Transverse colon (tissue), 4 donors: ENCODE measurements at regions not wholly inside any gene's neighbourhood (a gene's known extent, or its start where the extent isn't known, plus 50 kb on each side); places are given as distances from the start of the nearest gene placed in this dataset.
"Not testable (repeated sequence)": the region's sequence is repeated elsewhere in the genome, so short reads cannot be mapped to it uniquely, and the experiment has no call there.

Experiments used
- DNase-seq: peaks from one replicate; pipeline ENCODE4 v3.0.0-alpha.2; 2019
- H3K27ac ChIP-seq, 4 donors: fragments of 200-600 bp; sonication (generic); 2 replicates each; pipeline ENCODE4 v1.5.1; 2016 to 2018; ENCODE audit warnings: inconsistent platforms in 4 of 4
- H3K27me3 ChIP-seq: fragments of 200-600 bp; sonication (generic); 2 replicates; pipeline ENCODE4 v1.5.1; 2017; ENCODE audit warnings: inconsistent platforms
- H3K36me3 ChIP-seq, 4 donors: fragments of 200-600 bp; sonication (generic); 2 replicates each; pipeline ENCODE4 v1.5.1; 2017 to 2019; ENCODE audit warnings: inconsistent platforms in 4 of 4
- H3K4me1 ChIP-seq, 4 donors: fragments of 200-600 bp; sonication (generic); 2 replicates each; pipeline ENCODE4 v1.5.1; 2017 to 2020; ENCODE audit warnings: inconsistent platforms in 4 of 4
- H3K4me3 ChIP-seq, 4 donors: fragments of 200-600 bp; sonication (generic); 1 replicate in 1 of 4; 2 replicates in 3 of 4; pipeline versions ENCODE4 v1.5.1 to v1.6.1; 2017 to 2019; ENCODE audit warnings: inconsistent platforms in 4 of 4
- H3K9me3 ChIP-seq, 2 donors: fragments of 200-600 bp; sonication (generic); 2 replicates each; pipeline ENCODE4 v1.5.1; 2017 to 2019; ENCODE audit warnings: inconsistent platforms in 2 of 2
- EP300 ChIP-seq: sonication (generic); formaldehyde crosslinking; IDR thresholded peaks from one replicate; pipeline ENCODE4 v1.6.1; 2017; ENCODE audit warnings: antibody characterized with exemption, low read depth
- POLR2A ChIP-seq: fragments of 450-650 bp; IDR thresholded peaks from one replicate; pipeline ENCODE4 v1.6.1; 2016; ENCODE audit warnings: antibody characterized with exemption, mild to moderate bottlenecking, moderate library complexity
- POLR2AphosphoS5 ChIP-seq, 3 donors: sonication (generic); formaldehyde crosslinking; IDR thresholded peaks; one replicate each; pipeline ENCODE4 v1.6.1; 2016; ENCODE audit warnings: antibody characterized with exemption in 3 of 3
- WGBS, 2 donors: methylation state at CpG; one replicate each; pipeline ENCODE4 v1.1.5; 2018; ENCODE audit warnings: low coverage in 1 of 2; 5-methylcytosine and 5-hydroxymethylcytosine counted together
- in situ Hi-C, 4 donors: fragments of 200-750 bp; cut with MboI; loops; one replicate each; pipeline versions ENCODE4 v1.15.0 to v1.15.1; 2017; ENCODE audit warnings: low sequenced_read_pairs in 3 of 4, low pct_ligation_motif_present in 1 of 4, low pct_unique_long_range_greater_than_20kb in 1 of 4
- intact Hi-C: fragments of 100-400 bp; cut with DNase I; formaldehyde crosslinking; loops from one replicate; pipeline ENCODE4 v1.15.1; 2023; ENCODE audit warnings: low total_unique reads
- TF ChIP-seq, protein P1 (sequence below), 5 experiments: fragments of 200-600 bp in 3 of 5; fragments of 450-650 bp in 2 of 5; sonication (generic) in 3 of 5; IDR thresholded peaks; 1 replicate in 2 of 5; 2 replicates in 3 of 5; pipeline ENCODE4 v1.5.1; 2016 to 2017; ENCODE audit warnings: antibody characterized with exemption in 5 of 5, inconsistent platforms in 3 of 5, mild to moderate bottlenecking in 2 of 5, moderate library complexity in 1 of 5

DNA sequence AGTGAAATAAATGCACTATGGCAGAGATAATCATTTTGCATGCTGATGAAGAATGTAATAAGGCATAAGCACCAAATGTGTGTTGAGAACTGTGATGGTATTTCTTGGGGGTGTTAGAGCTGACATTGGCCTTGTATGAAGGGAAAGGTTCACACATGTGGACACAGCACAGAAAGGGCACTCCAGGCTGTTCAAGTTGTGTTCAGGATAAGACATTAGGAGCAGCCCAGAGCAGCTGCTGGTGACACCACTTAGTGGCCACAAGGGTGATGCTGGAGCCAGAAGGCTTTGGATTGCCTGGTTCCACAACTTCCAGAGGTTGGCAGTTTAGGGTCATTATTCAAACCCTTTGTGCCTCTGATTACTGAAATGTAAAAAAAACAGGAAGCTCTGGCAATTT lies 155.4 kb downstream of the GOLGA6L6 start:
- no peaks in the 10 kb centered on the region for H3K36me3 ChIP-seq
- TF ChIP-seq, protein P1, sequence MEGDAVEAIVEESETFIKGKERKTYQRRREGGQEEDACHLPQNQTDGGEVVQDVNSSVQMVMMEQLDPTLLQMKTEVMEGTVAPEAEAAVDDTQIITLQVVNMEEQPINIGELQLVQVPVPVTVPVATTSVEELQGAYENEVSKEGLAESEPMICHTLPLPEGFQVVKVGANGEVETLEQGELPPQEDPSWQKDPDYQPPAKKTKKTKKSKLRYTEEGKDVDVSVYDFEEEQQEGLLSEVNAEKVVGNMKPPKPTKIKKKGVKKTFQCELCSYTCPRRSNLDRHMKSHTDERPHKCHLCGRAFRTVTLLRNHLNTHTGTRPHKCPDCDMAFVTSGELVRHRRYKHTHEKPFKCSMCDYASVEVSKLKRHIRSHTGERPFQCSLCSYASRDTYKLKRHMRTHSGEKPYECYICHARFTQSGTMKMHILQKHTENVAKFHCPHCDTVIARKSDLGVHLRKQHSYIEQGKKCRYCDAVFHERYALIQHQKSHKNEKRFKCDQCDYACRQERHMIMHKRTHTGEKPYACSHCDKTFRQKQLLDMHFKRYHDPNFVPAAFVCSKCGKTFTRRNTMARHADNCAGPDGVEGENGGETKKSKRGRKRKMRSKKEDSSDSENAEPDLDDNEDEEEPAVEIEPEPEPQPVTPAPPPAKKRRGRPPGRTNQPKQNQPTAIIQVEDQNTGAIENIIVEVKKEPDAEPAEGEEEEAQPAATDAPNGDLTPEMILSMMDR (IDR thresholded peaks at IDR 0.05) = no peak
- no peak for TF ChIP-seq POLR2A
- TF ChIP-seq POLR2AphosphoS5 (IDR thresholded peaks at IDR 0.05) = no peak
- H3K4me1 ChIP-seq = no peaks in the 10 kb centered on the region
- H3K27me3 ChIP-seq = no peaks in the 10 kb centered on the region
- H3K9me3 ChIP-seq = peaks cover 0 to 5% of the 10 kb centered on the region in 2 donors
- in situ Hi-C loops = no loop called here
- no peak for DNase-seq
- H3K4me3 ChIP-seq = no peak overlapping the region
- intact Hi-C loops = no loop called here
- H3K27ac ChIP-seq = no peak overlapping the region

DNA sequence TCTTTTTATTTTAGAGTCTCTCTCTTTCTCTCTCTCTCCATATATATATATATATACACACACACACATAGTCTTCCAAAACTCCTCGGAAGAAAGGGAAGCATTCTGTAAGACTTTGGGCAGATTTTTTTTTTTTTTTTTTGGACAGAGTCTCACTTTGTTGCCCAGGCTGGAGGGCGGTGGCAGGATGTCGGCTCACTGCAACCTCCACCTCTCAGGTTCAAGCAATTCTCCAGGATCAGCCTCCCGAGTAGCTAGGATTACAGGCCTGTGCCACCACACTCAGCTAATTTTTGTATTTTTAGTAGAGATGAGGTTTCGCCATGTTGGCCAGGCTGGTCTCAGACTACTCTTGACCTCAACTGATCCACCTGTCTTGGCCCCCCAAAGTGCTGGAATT lies 161.4 kb downstream of the GOLGA6L6 start:
- DNase-seq, H3K27me3 ChIP-seq, H3K36me3 ChIP-seq, H3K27ac ChIP-seq, H3K4me1 ChIP-seq, H3K9me3 ChIP-seq, H3K4me3 ChIP-seq, in situ Hi-C loops, intact Hi-C loops: not testable (repeated sequence)
- WGBS, 2 donors = 77 to 100% methylated on average over 1 to 5 of the region's 5 CpGs

DNA sequence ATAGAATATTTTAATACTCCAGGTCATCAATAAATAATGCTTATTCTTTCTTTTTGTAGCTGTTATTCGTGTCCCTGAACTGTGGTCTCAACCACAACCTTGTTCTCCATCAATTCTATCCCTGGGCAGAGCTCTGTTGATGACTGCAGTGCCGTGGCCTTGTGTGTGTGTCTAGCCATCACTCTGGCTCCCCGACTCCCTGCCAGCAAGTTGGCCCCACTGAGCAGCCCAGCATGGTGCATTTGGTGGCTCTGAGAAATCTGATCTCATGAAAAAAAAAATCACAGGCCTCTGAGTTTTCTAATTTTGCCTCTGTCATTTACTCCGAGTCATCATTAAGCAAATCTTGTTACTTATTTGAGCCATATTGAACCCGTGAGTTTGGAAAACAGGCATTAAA lies 164.7 kb downstream of the GOLGA6L6 start:
- Histone ChIP-seq H3K9me3 (no peaks in the 10 kb centered on the region), H3K36me3 (no peaks in the 10 kb centered on the region), H3K27ac (no peak overlapping the region), H3K27me3 (no peaks in the 10 kb centered on the region), H3K4me1 (no peaks in the 10 kb centered on the region), H3K4me3 (no peak overlapping the region)
- TF ChIP-seq POLR2AphosphoS5 (IDR thresholded peaks at IDR 0.05) (no peak), EP300 (no peak), POLR2A (no peak)
- TF ChIP-seq, protein P1 (IDR thresholded peaks at IDR 0.05) = no peak
- WGBS, 2 donors = 48 to 66% methylated on average over 3 to 5 of the region's 5 CpGs
- in situ Hi-C loops (no loop called here), intact Hi-C loops (no loop called here)
- DNase-seq = no peak

DNA sequence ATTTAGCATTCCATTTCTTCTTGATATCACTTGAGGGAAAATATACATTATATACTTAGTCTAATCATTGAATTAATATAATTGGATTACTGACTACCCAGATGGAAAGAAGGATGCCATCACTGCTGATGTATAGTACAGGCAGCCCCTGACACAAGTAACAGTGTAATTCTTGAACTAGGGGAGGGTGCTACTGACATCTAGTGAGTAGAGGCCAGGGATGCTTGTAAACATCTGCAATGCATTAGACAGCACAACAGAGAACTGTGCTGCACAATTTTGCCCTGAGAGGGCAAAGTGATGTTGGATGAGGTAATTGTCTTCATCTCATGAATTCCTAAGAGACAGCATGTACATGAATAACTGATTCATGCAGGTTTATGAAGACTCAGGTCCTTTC lies 169.2 kb downstream of the GOLGA6L6 start:
- H3K4me1 ChIP-seq, intact Hi-C loops, H3K27me3 ChIP-seq, H3K36me3 ChIP-seq, DNase-seq, H3K4me3 ChIP-seq, H3K9me3 ChIP-seq, H3K27ac ChIP-seq: not testable (repeated sequence)
- in situ Hi-C loops = loop anchor here in 1 of 4 donors (25.0 kb wide), 1 partner anchor 110 kb away; no protein-coding TSS in a partner anchor

DNA sequence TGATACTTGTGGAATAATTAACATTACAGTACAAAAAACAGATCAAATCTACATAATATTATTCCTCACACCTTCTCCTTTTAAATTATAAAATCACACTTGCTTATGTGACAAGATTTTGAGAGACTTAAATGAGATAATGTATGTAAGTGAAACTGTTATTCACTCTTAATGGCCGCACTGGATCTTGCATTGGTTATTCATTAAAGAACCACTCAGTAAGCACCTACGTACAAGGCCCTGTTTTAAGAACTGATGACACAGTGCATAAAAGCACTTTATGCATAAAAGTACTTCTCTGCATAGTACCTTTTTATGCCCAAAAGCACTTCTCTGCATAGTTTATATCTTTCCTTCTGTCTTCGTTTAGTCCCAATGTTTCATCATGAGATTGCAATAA lies 172.1 kb downstream of the GOLGA6L6 start:
- H3K4me1 ChIP-seq = no peaks in the 10 kb centered on the region
- DNase-seq = no peak
- no peak overlapping the region for H3K27ac ChIP-seq
- 68 to 78% methylated on average over 3 of the region's 3 CpGs for WGBS, 2 donors
- in situ Hi-C loops (loop anchor here in 2 of 4 donors (10.0 to 25.0 kb wide), 2 partner anchors 107 to 1855 kb away; no protein-coding TSS in a partner anchor), intact Hi-C loops (no loop called here)
- TF ChIP-seq POLR2AphosphoS5 (IDR thresholded peaks at IDR 0.05) (no peak), POLR2A (no peak), EP300 (no peak)
- TF ChIP-seq, protein P1 (IDR thresholded peaks at IDR 0.05) = no peak
- peaks cover 0 to 3% of the 10 kb centered on the region in 2 donors for H3K9me3 ChIP-seq
- no peak overlapping the region for H3K4me3 ChIP-seq
- H3K27me3 ChIP-seq = no peaks in the 10 kb centered on the region
- H3K36me3 ChIP-seq = no peaks in the 10 kb centered on the region
